ENCODE measurements at regions not wholly inside any gene's neighbourhood (a gene's known extent, or its start where the extent isn't known, plus 50 kb on each side); places are given as distances from the start of the nearest gene placed in this dataset.
"Not testable (repeated sequence)": the region's sequence is repeated elsewhere in the genome, so short reads cannot be mapped to it uniquely, and the experiment has no call there.

DNA sequence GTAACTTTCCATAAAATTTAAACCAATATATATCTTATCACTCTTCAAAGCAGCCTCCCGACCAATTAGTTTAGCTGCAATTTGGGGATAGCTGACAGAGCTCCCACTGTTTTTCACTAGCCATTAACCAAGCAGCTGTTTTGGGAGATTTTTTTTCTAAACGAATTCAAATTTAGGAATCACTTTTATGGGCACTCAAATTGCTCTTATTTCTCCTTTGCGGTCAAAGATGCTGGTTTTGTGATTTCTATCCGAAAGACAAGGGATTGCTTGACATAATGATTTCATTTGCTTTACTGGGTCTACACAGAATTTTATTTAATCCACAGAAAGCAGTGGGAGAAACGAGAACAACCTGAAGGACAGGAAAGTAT lies 505.7 kb upstream of the IL12A start:
- H3K27ac Mint-ChIP-seq = no peak overlapping the region
- no peaks in the 10 kb centered on the region for H3K4me1 Mint-ChIP-seq (ENCODE audit: low read depth)

DNA sequence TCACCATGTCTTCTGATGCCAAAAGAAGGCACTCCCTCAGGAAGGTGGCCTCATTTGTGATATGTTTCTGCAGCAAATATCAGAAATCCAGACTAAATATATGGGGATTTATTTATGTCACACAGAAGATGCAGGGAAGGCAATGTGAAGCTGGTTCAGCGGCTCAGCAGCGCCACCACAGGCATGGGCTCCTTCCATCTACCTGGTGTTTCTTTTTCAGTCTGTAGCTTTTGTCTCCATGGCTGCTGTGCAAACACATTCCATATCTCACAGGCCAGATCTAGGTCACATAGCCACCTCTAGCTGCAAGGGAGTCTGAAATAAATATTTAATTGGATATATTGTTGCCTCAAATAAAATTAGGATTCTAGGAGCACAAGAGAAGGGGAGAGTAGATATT lies 502.1 kb upstream of the IL12A start:
- H3K36me3 Mint-ChIP-seq (ENCODE audit: low read depth) = no peaks in the 10 kb centered on the region
- H3K9me3 Mint-ChIP-seq = peaks cover 5% of the 10 kb centered on the region
- peaks cover 4% of the 10 kb centered on the region for H3K27me3 Mint-ChIP-seq
- H3K4me3 Mint-ChIP-seq = no peak overlapping the region
- H3K27ac Mint-ChIP-seq = no peak overlapping the region
- no peaks in the 10 kb centered on the region for H3K4me1 Mint-ChIP-seq (ENCODE audit: low read depth)

More for the DNA sequence above, 505.7 kb upstream of the IL12A start:
- Mint-ChIP-seq H3K9me3 (peaks cover 4% of the 10 kb centered on the region), H3K27me3 (no peaks in the 10 kb centered on the region), H3K36me3 (ENCODE audit: low read depth) (no peaks in the 10 kb centered on the region), H3K4me3 (no peak overlapping the region)

DNA sequence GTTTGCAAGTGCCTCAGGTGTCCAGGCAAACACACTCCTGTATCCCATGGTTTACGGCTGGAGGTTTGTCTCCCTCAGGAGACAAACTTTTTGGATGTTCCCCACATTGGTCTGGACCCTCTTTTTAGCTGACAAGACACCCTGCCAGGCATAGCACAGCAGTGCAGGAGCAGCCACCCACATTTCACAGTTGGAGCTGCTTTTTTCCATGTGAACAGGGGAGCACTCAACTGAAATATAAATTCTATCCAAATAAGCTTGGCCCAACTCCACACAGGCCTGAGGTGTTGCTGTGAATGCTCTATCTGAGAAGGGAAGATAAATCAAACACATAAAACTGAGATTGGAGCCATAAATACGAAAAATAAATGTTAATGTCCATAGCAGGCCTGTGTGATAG lies 501.3 kb upstream of the IL12A start:
- no peaks in the 10 kb centered on the region for H3K36me3 Mint-ChIP-seq (ENCODE audit: low read depth)
- H3K27me3 Mint-ChIP-seq = peaks cover 4% of the 10 kb centered on the region
- no peaks in the 10 kb centered on the region for H3K4me1 Mint-ChIP-seq (ENCODE audit: low read depth)
- H3K4me3 Mint-ChIP-seq = no peak overlapping the region
- H3K27ac Mint-ChIP-seq = no peak overlapping the region
- peaks cover 5% of the 10 kb centered on the region for H3K9me3 Mint-ChIP-seq

DNA sequence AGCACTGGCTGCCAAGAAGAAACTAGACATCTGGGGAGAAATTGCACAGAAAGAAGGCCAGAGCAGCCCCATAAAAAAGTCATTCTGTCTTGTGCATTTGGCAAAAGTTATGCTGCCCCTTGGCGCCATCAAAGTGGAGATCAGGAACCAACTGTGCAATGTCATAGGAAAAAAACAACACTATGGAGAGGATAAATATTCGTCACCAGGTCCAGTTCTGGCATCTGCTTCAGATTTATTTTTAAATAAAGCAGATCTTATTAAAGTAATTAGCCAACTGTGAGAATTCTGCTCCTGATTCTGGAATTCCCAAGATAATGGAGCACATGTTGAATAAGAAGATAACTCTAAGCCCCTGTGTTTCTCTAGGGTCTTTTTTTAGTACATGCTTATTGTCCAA lies 500.0 kb upstream of the IL12A start:
- peaks cover 5% of the 10 kb centered on the region for H3K9me3 Mint-ChIP-seq
- peaks cover 4% of the 10 kb centered on the region for H3K27me3 Mint-ChIP-seq
- no peaks in the 10 kb centered on the region for H3K4me1 Mint-ChIP-seq (ENCODE audit: low read depth)
- H3K36me3 Mint-ChIP-seq (ENCODE audit: low read depth) = no peaks in the 10 kb centered on the region
- H3K4me3 Mint-ChIP-seq = no peak overlapping the region
- no peak overlapping the region for H3K27ac Mint-ChIP-seq

DNA sequence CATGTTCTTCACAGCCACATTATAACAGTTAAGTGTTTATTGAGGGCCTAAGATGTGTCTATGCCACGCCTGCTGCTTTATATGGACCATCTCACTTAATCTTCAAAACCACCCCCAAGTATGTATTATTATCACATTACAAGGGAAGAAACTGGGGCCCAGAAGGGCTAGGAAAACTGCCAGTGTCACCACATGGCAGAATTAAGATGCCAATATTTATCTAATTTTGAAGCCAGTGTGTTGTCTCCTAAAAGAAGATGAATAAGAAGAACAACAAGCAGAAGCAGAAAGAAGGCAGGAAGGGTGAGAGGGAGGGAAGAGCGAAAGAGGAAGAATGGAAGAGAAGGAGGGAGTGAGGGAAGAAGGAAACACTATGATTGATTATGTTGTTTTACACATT lies 491.3 kb upstream of the IL12A start:
- Mint-ChIP-seq H3K36me3 (ENCODE audit: low read depth) (no peaks in the 10 kb centered on the region), H3K4me3 (no peak overlapping the region), H3K9me3 (no peaks in the 10 kb centered on the region), H3K27me3 (no peaks in the 10 kb centered on the region), H3K4me1 (ENCODE audit: low read depth) (no peaks in the 10 kb centered on the region), H3K27ac (no peak overlapping the region)

DNA sequence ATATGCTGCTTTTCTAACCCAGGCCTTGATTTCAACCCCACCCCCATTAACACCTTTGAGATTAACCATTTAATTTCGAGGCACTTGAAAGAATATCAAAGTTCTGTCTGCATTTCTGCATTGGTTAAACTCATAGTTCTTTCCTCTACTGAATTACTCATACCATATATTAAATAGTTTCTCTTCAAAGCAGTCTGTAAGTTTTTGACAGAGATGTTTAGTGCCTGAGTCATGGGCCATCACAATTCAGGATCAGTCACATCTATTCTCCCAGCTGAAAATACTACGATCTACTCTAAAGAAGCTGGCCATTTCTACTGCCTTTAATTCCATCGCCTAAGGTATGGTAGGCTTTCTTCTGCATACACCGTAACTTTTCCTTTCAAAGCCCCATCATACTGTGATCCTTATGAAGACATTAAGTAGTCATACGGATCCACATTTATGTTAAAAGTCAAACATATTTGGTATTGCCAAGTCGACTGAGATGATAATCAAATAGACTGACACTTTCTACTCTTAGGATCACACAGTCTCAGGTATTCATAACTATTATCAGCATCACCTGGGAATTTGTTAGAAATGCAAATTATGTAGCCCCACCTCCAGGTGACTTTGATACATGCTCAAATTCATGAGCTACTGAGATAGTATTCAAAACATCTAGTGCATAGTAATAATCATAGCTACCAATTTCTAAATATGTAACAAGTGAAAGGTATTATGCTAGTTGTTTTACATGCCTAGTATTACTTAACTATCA lies 489.4 kb upstream of the IL12A start:
- Mint-ChIP-seq H3K27ac (no peak overlapping the region), H3K9me3 (no peaks in the 10 kb centered on the region), H3K4me1 (ENCODE audit: low read depth) (no peaks in the 10 kb centered on the region), H3K27me3 (no peaks in the 10 kb centered on the region), H3K4me3 (no peak overlapping the region), H3K36me3 (ENCODE audit: low read depth) (no peaks in the 10 kb centered on the region)

DNA sequence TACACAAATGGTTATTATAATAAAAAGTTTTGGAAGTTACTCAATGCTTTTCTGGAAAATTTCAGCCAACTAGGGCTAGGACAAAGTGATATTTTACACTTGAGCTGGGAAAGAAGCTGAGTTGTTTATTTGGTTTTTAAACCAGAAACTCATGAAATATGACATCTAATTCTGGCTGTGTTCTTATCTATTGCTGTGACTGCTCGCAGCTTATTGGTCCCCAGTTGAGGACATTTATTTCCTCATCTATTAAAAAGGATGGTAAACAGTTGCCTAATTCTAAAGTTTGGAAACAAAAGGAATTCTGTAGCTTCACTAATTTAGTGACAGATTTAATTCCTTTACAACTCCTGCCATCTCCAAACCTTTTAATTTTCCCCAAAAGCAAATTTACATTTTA lies 487.6 kb upstream of the IL12A start:
- Mint-ChIP-seq H3K9me3 (no peaks in the 10 kb centered on the region), H3K4me3 (no peak overlapping the region), H3K27ac (no peak overlapping the region), H3K36me3 (ENCODE audit: low read depth) (no peaks in the 10 kb centered on the region), H3K27me3 (no peaks in the 10 kb centered on the region), H3K4me1 (ENCODE audit: low read depth) (no peaks in the 10 kb centered on the region)

DNA sequence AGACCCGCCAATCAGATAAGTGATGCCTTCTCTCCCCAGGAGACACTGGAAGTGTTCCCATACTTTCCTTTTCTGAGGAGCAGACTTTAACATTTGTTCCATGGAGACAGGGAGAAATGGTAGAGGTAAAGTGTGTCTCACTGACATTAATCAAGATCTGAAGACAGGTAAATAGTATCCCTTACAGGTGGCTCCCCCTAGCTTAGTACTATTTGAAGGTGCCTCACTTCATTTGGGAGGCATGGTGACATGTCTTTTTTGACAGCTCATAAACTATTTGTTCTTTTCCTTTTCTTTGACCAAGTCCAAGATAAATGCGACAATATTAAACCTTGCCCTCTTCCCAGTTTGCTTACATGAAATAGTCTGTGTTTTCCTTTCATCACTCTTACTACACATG lies 485.6 kb upstream of the IL12A start:
- Mint-ChIP-seq H3K4me3 (no peak overlapping the region), H3K4me1 (ENCODE audit: low read depth) (no peaks in the 10 kb centered on the region), H3K9me3 (no peaks in the 10 kb centered on the region), H3K27ac (no peak overlapping the region), H3K27me3 (no peaks in the 10 kb centered on the region), H3K36me3 (ENCODE audit: low read depth) (no peaks in the 10 kb centered on the region)

DNA sequence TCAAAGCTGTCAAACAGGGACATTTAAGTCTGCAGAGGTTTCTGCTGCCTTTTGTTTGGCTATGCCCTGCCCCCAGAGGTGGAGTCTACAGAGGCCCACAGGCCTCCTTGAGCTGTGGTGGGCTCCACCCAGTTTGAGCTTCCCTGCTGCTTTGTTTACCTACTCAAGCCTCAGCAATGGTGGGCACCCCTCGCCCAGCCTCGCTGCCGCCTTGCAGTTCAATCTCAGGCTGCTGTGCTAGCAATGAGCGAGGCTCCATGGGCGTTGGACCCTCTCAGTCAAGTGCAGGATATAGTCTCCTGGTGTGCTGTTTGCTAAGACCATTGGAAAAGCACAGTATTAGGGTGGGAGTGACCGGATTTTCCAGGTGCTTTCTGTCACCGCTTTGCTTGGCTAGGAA lies 477.6 kb upstream of the IL12A start:
- not testable (repeated sequence) for H3K27me3 Mint-ChIP-seq; H3K4me3 Mint-ChIP-seq; H3K9me3 Mint-ChIP-seq; H3K27ac Mint-ChIP-seq; H3K36me3 Mint-ChIP-seq (ENCODE audit: low read depth); H3K4me1 Mint-ChIP-seq (ENCODE audit: low read depth)

DNA sequence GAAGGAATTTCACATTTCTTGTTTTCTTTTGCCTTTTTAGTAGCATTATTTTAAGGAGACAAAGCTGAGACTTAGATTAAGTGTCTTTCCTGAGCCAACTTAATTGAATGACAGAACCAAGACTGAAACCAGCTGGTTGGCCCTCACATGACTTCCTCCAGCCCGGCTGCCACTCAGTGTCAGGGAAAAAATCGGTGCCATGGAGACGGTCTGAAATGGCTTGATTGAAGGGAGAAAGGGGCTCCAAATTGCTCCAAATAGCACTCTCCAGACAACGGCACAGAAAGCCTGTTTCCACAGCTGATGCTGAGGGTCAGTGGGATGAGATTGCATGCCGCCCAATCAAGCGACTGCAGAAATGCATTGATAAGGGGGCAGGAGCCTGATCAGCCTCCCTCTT lies 475.2 kb upstream of the IL12A start:
- Mint-ChIP-seq H3K27ac (no peak overlapping the region), H3K36me3 (ENCODE audit: low read depth) (no peaks in the 10 kb centered on the region), H3K9me3 (peaks cover 2% of the 10 kb centered on the region), H3K27me3 (no peaks in the 10 kb centered on the region), H3K4me1 (ENCODE audit: low read depth) (no peaks in the 10 kb centered on the region), H3K4me3 (no peak overlapping the region)

DNA sequence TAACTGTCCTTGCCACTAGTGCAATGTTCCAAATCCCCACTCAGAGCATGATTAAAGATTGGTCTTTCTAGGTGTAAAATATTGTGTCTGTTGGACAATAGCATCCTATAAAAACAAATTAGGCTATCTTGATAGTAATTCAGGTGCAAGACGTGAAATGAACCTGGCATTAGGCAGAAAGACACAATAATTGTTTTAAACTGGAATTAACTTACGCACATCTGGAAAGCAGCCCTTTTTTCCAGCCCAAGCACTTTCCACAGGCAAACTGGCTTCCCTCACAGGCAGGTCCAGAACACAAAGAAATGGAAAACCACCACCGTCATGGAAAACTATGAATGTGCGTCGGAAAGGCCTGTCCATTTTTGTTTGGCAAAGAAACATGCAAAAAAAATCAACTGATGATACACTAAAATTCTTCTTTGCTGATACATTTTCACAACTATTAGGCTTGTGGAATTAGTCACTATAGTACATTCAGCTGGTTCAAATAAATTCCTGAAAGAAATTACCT lies 474.7 kb upstream of the IL12A start:
- no peaks in the 10 kb centered on the region for H3K9me3 Mint-ChIP-seq
- no peaks in the 10 kb centered on the region for H3K36me3 Mint-ChIP-seq (ENCODE audit: low read depth)
- H3K27ac Mint-ChIP-seq = no peak overlapping the region
- H3K27me3 Mint-ChIP-seq = no peaks in the 10 kb centered on the region
- no peak overlapping the region for H3K4me3 Mint-ChIP-seq
- H3K4me1 Mint-ChIP-seq (ENCODE audit: low read depth) = no peaks in the 10 kb centered on the region

DNA sequence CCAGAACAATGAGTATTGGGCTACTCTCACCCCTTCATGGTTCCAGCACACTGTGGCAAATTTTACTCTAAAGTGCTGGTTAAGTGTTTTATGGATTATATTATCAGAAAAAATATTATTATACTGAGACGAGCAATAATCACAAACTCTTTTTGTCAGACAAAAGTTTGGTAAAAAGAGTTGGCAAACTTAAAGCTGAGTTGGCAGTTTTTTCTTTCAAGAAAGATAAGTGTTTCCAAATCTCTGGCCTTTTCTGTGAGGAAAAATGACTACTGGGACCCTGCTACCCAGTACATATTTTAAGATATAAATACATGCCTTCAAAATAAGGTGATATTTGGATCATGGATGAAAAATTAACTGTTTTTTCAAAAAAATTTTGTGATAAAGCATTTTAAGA lies 471.5 kb upstream of the IL12A start:
- H3K27ac Mint-ChIP-seq = no peak overlapping the region

DNA sequence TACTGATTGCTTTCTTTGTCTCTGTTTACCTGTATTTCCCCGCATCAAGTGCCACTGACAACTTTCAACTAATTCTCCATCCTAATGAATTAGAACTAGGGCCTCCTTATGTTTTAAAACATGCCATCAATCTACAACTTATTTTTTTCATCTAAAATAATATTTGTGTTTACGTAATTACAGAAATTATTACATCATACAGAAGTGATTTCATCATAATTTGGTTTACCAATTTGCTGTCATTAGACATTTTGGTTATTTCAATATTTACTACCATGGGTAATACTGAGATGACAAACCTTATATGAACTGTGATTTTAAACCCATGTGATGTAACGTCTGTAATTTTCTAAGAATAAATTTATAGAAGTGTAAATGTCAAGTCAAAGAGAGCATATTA lies 468.0 kb upstream of the IL12A start:
- H3K27ac Mint-ChIP-seq = no peak overlapping the region
- no peaks in the 10 kb centered on the region for H3K36me3 Mint-ChIP-seq (ENCODE audit: low read depth)
- H3K4me3 Mint-ChIP-seq = no peak overlapping the region
- H3K27me3 Mint-ChIP-seq = no peaks in the 10 kb centered on the region
- H3K9me3 Mint-ChIP-seq = peaks cover 6% of the 10 kb centered on the region
- no peaks in the 10 kb centered on the region for H3K4me1 Mint-ChIP-seq (ENCODE audit: low read depth)

More for the DNA sequence above, 471.5 kb upstream of the IL12A start:
- Mint-ChIP-seq H3K4me3 (no peak overlapping the region), H3K36me3 (ENCODE audit: low read depth) (no peaks in the 10 kb centered on the region), H3K27me3 (no peaks in the 10 kb centered on the region), H3K4me1 (ENCODE audit: low read depth) (no peaks in the 10 kb centered on the region), H3K9me3 (no peaks in the 10 kb centered on the region)

DNA sequence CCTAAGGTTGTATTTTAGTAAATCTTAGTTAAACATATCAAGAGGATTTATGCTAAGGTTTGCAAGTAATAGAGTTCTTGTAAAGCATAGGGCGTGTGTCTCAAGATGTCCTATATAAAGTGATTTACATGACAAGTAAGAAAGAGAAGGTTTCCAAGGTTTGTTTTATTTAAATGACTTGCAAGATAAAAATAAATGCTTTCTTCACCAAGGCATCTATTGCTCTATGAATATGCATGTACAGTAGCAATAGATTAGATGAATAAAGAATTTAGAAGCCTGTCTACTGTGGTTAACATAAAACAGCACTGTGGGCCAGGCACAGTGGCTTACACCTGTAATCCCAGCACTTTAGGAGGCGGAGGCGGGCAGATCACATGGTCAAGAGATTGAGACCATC lies 466.4 kb upstream of the IL12A start:
- Mint-ChIP-seq H3K36me3 (ENCODE audit: low read depth) (no peaks in the 10 kb centered on the region), H3K27me3 (no peaks in the 10 kb centered on the region), H3K27ac (no peak overlapping the region), H3K4me3 (no peak overlapping the region), H3K9me3 (peaks cover 6% of the 10 kb centered on the region), H3K4me1 (ENCODE audit: low read depth) (no peaks in the 10 kb centered on the region)

DNA sequence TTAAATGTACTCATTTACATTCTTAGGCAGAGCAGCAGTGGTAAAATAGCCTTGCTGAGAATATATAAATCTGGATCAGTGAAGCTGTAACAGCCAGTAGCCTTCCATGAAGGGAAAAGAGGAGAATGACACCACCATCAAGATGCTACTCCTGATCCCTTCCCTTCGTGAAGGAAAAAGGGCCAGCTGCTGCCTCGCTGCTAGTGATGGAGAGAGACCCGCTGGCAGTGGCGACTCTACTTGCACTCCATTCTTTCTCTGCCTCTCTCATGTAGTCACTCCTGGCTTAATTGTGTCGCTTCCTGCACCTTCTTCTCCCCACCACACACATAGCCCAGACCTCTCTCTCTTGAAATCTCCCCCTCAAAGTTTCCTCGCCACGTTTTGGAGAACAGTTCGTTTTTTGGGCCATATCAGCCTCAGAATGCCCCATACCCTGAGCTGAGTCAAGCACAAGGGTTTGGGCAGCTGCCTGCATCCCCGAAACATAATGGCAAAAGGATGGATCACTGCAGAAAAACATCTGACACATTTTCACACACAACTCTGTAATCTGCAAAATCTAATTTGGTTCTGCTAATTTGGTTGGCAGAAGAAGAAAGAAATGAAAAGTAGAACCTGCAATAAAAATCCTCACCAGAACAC lies 460.3 kb upstream of the IL12A start:
- peaks cover 10% of the 10 kb centered on the region for H3K9me3 Mint-ChIP-seq
- H3K36me3 Mint-ChIP-seq (ENCODE audit: low read depth) = no peaks in the 10 kb centered on the region
- H3K27ac Mint-ChIP-seq = no peak overlapping the region
- no peaks in the 10 kb centered on the region for H3K4me1 Mint-ChIP-seq (ENCODE audit: low read depth)
- H3K27me3 Mint-ChIP-seq = no peaks in the 10 kb centered on the region
- no peak overlapping the region for H3K4me3 Mint-ChIP-seq

DNA sequence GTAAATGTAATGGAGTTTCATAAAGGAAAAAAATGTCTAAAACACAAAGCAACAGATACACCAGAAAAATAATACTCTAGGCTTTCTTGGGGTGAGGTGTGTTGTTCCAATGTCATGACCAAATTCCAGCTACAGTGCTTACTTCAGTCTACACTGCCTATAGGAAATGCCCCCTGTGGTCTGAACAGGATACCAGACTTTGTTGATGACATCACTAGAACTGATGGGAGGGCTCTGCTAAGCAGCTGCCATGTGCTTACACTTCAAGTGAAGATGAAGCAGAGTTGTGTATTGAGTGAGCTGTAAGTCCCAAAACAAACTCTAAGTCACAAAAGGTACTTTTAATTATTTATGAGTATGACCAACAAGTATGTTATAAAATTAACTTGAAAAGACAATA lies 456.1 kb upstream of the IL12A start:
- no peaks in the 10 kb centered on the region for H3K36me3 Mint-ChIP-seq (ENCODE audit: low read depth)
- H3K27ac Mint-ChIP-seq = no peak overlapping the region
- H3K4me3 Mint-ChIP-seq = no peak overlapping the region
- H3K27me3 Mint-ChIP-seq = no peaks in the 10 kb centered on the region
- H3K9me3 Mint-ChIP-seq = peaks cover 4% of the 10 kb centered on the region
- H3K4me1 Mint-ChIP-seq (ENCODE audit: low read depth) = no peaks in the 10 kb centered on the region
